T-helper 2 cell treated with Interferon-gamma antibody and Interleukin-4, amounts not matched to agents 5 μg/mL and 100 μg/mL, for 36 hours (primary cell): ENCODE measurements at regions not wholly inside any gene's neighbourhood (a gene's known extent, or its start where the extent isn't known, plus 50 kb on each side); places are given as distances from the start of the nearest gene placed in this dataset.

Source experiments
- DNase-seq: peaks from one replicate; pipeline ENCODE4 v3.0.0; 2021; ENCODE audit warnings: low spot score
- H3K27ac Mint-ChIP-seq: one replicate; pipeline ENCODE4 v1.8.0; 2021; ENCODE audit warnings: mild to moderate bottlenecking, mixed read lengths
- H3K27me3 Mint-ChIP-seq: one replicate; pipeline ENCODE4 v1.8.0; 2021; ENCODE audit warnings: low read depth, mixed read lengths
- H3K36me3 Mint-ChIP-seq: one replicate; pipeline ENCODE4 v1.8.0; 2021; ENCODE audit warnings: low read depth, mixed read lengths
- H3K4me1 Mint-ChIP-seq: one replicate; pipeline ENCODE4 v1.8.0; 2021; ENCODE audit warnings: low read depth, mixed read lengths
- H3K4me3 Mint-ChIP-seq: one replicate; pipeline ENCODE4 v1.8.0; 2022; ENCODE audit warnings: mild to moderate bottlenecking, moderate library complexity, mixed read lengths
- H3K9me3 Mint-ChIP-seq: one replicate; pipeline ENCODE4 v1.8.0; 2021; ENCODE audit warnings: mixed read lengths

- H3K4me3 Mint-ChIP-seq: no peak overlapping the region
- no peak for DNase-seq
- no peak overlapping the region for H3K27ac Mint-ChIP-seq
- H3K4me1 Mint-ChIP-seq: no peaks in the 10 kb centered on the region
- H3K9me3 Mint-ChIP-seq: peaks cover 7% of the 10 kb centered on the region
- peaks cover 48% of the 10 kb centered on the region for H3K27me3 Mint-ChIP-seq
- peaks cover 2% of the 10 kb centered on the region for H3K36me3 Mint-ChIP-seq
Measured at GRCh38 chr1:204736836-204737235, 51.3 kb upstream of the LRRN2 start.

DNA sequence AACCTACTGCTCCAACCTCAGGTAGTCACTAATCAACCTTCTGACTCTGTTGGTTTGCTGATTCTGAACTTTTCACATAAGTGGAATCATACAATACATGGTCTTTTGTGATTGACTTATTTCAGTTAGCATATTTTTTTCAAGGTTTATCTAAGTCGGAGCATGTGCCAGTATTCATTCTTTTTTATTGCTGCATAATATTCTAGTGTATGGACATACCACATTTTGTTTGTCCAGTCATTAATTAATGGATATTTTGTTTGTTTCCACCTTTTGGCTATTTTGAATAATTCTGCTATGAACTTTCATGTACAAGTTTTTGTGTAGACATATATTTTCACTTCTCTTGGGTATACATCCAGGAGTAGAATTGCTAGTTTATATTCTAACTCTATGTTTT lies 53.0 kb upstream of the LRRN2 start:
- H3K9me3 Mint-ChIP-seq: peaks cover 7% of the 10 kb centered on the region
- peaks cover 2% of the 10 kb centered on the region for H3K36me3 Mint-ChIP-seq
- no peak overlapping the region for H3K27ac Mint-ChIP-seq
- H3K27me3 Mint-ChIP-seq: peaks cover 41% of the 10 kb centered on the region
- no peaks in the 10 kb centered on the region for H3K4me1 Mint-ChIP-seq
- DNase-seq: no peak
- H3K4me3 Mint-ChIP-seq: no peak overlapping the region

- no peak for DNase-seq
- Mint-ChIP-seq H3K36me3 (peaks cover 2% of the 10 kb centered on the region), H3K27ac (no peak overlapping the region), H3K4me1 (no peaks in the 10 kb centered on the region), H3K4me3 (no peak overlapping the region), H3K27me3 (peaks cover 38% of the 10 kb centered on the region), H3K9me3 (peaks cover 7% of the 10 kb centered on the region)
Measured at GRCh38 chr1:204740354-204740753, 54.8 kb upstream of the LRRN2 start.

DNA sequence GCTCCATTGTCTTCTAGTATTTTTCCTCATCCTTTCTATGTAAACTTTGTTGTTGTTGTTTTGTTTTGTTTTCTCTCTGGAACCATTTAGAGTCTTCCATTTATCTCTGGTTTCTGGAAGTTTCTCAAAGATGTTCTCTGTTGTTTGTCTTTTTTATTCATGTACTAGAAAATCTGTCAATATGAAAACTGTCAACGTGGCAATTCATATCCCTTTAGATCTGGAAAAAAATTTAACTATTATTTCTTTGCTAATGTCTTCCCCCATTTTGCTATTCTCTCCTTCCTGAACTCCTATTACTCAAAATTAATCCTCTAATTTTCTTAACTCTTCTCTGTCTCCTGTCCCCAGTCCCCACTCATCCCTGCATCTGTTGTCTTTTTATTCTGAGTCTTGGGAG lies 55.9 kb upstream of the LRRN2 start:
- no peak overlapping the region for H3K4me3 Mint-ChIP-seq
- H3K27ac Mint-ChIP-seq: no peak overlapping the region

DNA sequence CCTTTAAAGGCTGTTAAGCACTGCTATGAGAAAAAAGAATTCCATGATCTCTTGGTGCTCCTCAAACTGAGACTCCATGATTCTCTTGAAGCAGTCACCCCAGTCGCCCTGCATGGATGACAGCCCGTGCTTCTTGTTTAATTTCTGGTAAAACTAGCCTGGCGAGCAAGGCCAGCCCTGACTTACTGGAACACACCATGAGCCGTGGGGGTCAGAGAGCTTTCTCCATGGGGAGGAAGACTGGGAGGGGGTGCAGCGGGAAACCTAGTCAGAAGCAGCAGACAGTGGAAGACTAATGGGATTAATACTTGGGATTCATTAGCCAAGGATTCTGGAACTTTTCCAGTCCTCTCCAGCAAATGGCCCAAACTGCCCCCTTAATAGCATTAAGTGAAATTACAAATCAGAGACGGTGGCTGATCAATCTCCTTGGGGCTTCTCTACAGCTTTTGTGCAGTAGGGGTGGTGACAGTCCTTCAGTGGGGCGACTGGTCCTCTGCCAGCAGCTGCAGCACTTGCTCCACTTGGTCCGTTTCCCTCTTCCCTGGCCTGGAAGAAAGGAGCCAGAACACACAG lies 57.2 kb upstream of the LRRN2 start:
- H3K36me3 Mint-ChIP-seq: peaks cover 2% of the 10 kb centered on the region
- peaks cover 4% of the 10 kb centered on the region for H3K9me3 Mint-ChIP-seq
- peaks cover 31% of the 10 kb centered on the region for H3K27me3 Mint-ChIP-seq
- no peak overlapping the region for H3K27ac Mint-ChIP-seq
- no peaks in the 10 kb centered on the region for H3K4me1 Mint-ChIP-seq
- H3K4me3 Mint-ChIP-seq: no peak overlapping the region
- no peak for DNase-seq

More for the DNA sequence above, 55.9 kb upstream of the LRRN2 start:
- peaks cover 7% of the 10 kb centered on the region for H3K9me3 Mint-ChIP-seq
- no peak for DNase-seq
- H3K4me1 Mint-ChIP-seq: no peaks in the 10 kb centered on the region
- peaks cover 2% of the 10 kb centered on the region for H3K36me3 Mint-ChIP-seq
- peaks cover 38% of the 10 kb centered on the region for H3K27me3 Mint-ChIP-seq

DNA sequence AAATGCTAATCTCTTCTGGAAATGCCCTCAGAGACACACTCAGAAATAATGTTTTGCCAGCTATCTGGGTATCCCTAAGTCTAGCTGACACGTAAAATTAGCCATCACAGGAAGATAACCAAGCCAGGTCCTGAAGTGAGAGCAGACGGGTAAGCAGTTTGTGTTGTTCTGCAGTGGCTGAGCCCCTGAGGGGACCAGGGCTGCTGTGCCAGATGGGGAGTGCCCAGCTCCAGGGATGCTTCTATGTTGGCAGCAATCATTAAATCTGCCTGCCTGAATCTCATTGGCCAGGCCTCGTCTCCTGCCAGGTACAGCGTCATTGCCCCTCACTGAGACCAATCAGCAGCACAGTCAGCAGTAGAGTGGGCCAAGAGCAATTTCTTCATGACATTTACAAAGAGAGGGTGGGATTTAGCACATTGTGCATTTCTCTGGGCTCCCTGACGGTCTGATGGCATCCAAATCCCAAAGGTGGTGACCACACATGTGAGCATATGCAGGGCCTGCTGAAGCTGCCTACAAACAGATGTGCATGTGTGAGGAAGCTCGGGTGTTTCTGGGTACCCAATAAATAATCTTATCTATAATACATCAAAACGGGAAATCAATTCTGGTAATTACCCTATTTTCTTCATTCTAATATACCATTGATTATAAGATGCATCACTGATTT lies 58.7 kb upstream of the LRRN2 start:
- Mint-ChIP-seq H3K4me3 (no peak overlapping the region), H3K27ac (no peak overlapping the region), H3K36me3 (no peaks in the 10 kb centered on the region), H3K27me3 (peaks cover 19% of the 10 kb centered on the region), H3K9me3 (no peaks in the 10 kb centered on the region), H3K4me1 (no peaks in the 10 kb centered on the region)
- DNase-seq: no peak

GRCh38 chr1:204746838-204747442 lies 61.4 kb upstream of the LRRN2 start:
- Mint-ChIP-seq H3K4me1 (no peaks in the 10 kb centered on the region), H3K27me3 (peaks cover 10% of the 10 kb centered on the region), H3K36me3 (no peaks in the 10 kb centered on the region), H3K4me3 (no peak overlapping the region), H3K9me3 (no peaks in the 10 kb centered on the region), H3K27ac (no peak overlapping the region)
- peak; percentile 25 for DNase-seq

DNA sequence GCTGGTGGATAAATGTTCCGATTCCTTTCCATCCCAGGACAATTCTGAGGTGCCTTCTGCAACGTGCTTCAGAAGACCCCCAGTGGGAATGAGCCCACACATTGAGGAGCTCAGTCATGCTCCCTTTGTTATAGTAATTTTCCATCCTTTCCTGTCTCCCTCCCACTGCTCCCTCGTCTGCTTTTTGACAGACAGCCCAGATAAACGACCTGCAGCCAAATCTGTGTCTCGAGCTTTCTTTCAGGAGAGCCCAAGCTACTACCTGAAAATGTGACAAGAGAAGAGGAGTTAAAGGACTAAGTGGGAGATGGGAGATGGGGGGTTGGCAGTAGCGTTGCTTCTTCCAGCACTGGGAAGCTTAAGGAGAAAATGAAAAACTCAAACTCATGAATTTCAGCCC lies 65.9 kb upstream of the LRRN2 start:
- H3K27me3 Mint-ChIP-seq: peaks cover 10% of the 10 kb centered on the region
- no peaks in the 10 kb centered on the region for H3K36me3 Mint-ChIP-seq
- H3K4me1 Mint-ChIP-seq: no peaks in the 10 kb centered on the region
- no peak for DNase-seq
- H3K9me3 Mint-ChIP-seq: no peaks in the 10 kb centered on the region
- no peak overlapping the region for H3K27ac Mint-ChIP-seq
- no peak overlapping the region for H3K4me3 Mint-ChIP-seq

GRCh38 chr1:204751883-204752687 lies 66.5 kb upstream of the LRRN2 start:
- no peak for DNase-seq
- H3K9me3 Mint-ChIP-seq: no peaks in the 10 kb centered on the region
- H3K4me1 Mint-ChIP-seq: peaks cover 1% of the 10 kb centered on the region
- H3K27me3 Mint-ChIP-seq: peaks cover 6% of the 10 kb centered on the region
- H3K4me3 Mint-ChIP-seq: no peak overlapping the region
- no peaks in the 10 kb centered on the region for H3K36me3 Mint-ChIP-seq
- H3K27ac Mint-ChIP-seq: no peak overlapping the region

- peaks cover 6% of the 10 kb centered on the region for H3K27me3 Mint-ChIP-seq
- H3K27ac Mint-ChIP-seq: no peak overlapping the region
- H3K4me3 Mint-ChIP-seq: no peak overlapping the region
- H3K36me3 Mint-ChIP-seq: no peaks in the 10 kb centered on the region
- H3K4me1 Mint-ChIP-seq: peaks cover 1% of the 10 kb centered on the region
- no peaks in the 10 kb centered on the region for H3K9me3 Mint-ChIP-seq
- DNase-seq: no peak
Measured at GRCh38 chr1:204752688-204753040, 67.1 kb upstream of the LRRN2 start.

- no peak for DNase-seq
- Mint-ChIP-seq H3K4me3 (no peak overlapping the region), H3K36me3 (no peaks in the 10 kb centered on the region), H3K4me1 (peaks cover 1% of the 10 kb centered on the region), H3K9me3 (no peaks in the 10 kb centered on the region), H3K27me3 (peaks cover 7% of the 10 kb centered on the region), H3K27ac (no peak overlapping the region)
Measured at GRCh38 chr1:204754821-204755220, 69.3 kb upstream of the LRRN2 start.

GRCh38 chr1:204756349-204756748 lies 70.8 kb upstream of the LRRN2 start:
- Mint-ChIP-seq H3K4me1 (peaks cover 4% of the 10 kb centered on the region), H3K4me3 (no peak overlapping the region), H3K27ac (no peak overlapping the region), H3K27me3 (peaks cover 7% of the 10 kb centered on the region), H3K36me3 (no peaks in the 10 kb centered on the region), H3K9me3 (no peaks in the 10 kb centered on the region)
- DNase-seq: no peak

GRCh38 chr1:204756811-204757210 lies 71.3 kb upstream of the LRRN2 start:
- no peaks in the 10 kb centered on the region for H3K9me3 Mint-ChIP-seq
- DNase-seq: no peak
- H3K4me3 Mint-ChIP-seq: no peak overlapping the region
- peaks cover 4% of the 10 kb centered on the region for H3K4me1 Mint-ChIP-seq
- H3K27ac Mint-ChIP-seq: no peak overlapping the region
- no peaks in the 10 kb centered on the region for H3K36me3 Mint-ChIP-seq
- H3K27me3 Mint-ChIP-seq: peaks cover 7% of the 10 kb centered on the region

DNA sequence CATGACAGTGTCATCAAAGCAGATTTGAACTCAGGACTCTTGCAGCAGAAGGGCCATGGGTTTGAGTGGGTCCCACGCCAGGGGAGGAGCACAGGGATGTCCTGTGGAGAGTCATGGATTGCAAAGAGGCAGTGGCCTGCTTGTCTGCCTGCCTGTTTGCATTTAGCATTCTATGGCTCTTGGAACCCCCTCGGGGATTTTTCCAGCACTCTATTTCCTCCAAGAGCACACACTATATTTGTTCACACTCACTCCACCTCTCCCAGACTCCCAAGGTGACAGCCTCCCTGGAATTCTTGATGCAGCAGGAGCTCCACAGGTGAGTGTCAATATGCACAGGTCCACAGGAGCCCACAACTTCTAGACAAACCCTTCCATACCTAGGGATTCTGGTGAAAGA lies 73.1 kb upstream of the LRRN2 start:
- Mint-ChIP-seq H3K4me1 (peaks cover 6% of the 10 kb centered on the region), H3K36me3 (no peaks in the 10 kb centered on the region), H3K9me3 (no peaks in the 10 kb centered on the region), H3K4me3 (no peak overlapping the region), H3K27ac (no peak overlapping the region), H3K27me3 (peaks cover 7% of the 10 kb centered on the region)
- DNase-seq: no peak
